GM13976 (cell line): ENCODE measurements at regions not wholly inside any gene's neighbourhood (a gene's known extent, or its start where the extent isn't known, plus 50 kb on each side); places are given as distances from the start of the nearest gene placed in this dataset.

Experiments used
- DNase-seq: peaks from one replicate; pipeline ENCODE4 v3.0.0; 2012; ENCODE audit warnings: low spot score
- in situ Hi-C: fragments of 300-500 bp; cut with MboI; formaldehyde crosslinking; loops from one replicate; pipeline ENCODE4 v1.12.0; 2022; ENCODE audit warnings: low sequenced_read_pairs, mixed read lengths, inconsistent platforms; ENCODE audit not compliant: unreplicated experiment
- TF ChIP-seq, protein P1 (sequence below): IDR thresholded peaks from 2 replicates; pipeline ENCODE4 v1.5.1; 2012; ENCODE audit warnings: borderline replicate concordance, mild to moderate bottlenecking; ENCODE audit not compliant: insufficient read depth; ENCODE audit errors: extremely low read depth, missing control alignments, control extremely low read depth

GRCh38 chr9:96135753-96136290 is 166.2 kb downstream of the HSD17B3 start:
- DNase-seq = no peak
- TF ChIP-seq, protein P1, sequence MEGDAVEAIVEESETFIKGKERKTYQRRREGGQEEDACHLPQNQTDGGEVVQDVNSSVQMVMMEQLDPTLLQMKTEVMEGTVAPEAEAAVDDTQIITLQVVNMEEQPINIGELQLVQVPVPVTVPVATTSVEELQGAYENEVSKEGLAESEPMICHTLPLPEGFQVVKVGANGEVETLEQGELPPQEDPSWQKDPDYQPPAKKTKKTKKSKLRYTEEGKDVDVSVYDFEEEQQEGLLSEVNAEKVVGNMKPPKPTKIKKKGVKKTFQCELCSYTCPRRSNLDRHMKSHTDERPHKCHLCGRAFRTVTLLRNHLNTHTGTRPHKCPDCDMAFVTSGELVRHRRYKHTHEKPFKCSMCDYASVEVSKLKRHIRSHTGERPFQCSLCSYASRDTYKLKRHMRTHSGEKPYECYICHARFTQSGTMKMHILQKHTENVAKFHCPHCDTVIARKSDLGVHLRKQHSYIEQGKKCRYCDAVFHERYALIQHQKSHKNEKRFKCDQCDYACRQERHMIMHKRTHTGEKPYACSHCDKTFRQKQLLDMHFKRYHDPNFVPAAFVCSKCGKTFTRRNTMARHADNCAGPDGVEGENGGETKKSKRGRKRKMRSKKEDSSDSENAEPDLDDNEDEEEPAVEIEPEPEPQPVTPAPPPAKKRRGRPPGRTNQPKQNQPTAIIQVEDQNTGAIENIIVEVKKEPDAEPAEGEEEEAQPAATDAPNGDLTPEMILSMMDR = no peak
- in situ Hi-C loops = no loop called here

DNA sequence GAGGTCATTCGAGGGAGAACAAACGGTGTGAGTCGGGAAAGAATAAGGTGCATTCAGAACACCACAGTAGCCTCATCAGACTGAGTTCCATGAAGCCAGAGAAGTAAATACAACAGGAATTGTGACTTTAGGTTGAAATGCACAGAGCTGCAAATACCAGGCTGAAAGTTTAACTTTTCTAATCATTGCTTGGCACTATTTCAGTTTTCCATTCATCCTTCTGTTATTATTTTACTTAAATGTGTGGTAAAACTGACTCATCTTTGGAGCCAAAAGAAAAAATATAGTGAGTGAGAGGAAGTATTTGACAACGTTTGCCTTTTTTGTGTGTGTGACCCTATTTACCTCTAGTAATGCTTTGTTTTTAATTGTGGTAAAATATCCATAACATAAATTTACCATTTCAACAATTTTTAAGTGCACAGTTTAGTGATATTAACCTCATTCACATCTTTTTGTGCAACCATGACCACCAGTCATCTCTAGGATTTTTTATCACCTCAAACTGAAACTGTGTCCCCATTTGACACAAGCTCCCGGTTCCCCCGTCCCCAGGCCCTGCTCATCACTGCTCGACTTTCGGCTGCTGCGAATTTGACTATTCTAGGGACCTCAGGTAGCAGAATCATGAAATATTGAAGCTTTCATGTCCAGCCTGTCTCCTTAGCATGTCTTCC is 166.8 kb downstream of the HSD17B3 start:
- no peak for DNase-seq
- in situ Hi-C loops = no loop called here

DNA sequence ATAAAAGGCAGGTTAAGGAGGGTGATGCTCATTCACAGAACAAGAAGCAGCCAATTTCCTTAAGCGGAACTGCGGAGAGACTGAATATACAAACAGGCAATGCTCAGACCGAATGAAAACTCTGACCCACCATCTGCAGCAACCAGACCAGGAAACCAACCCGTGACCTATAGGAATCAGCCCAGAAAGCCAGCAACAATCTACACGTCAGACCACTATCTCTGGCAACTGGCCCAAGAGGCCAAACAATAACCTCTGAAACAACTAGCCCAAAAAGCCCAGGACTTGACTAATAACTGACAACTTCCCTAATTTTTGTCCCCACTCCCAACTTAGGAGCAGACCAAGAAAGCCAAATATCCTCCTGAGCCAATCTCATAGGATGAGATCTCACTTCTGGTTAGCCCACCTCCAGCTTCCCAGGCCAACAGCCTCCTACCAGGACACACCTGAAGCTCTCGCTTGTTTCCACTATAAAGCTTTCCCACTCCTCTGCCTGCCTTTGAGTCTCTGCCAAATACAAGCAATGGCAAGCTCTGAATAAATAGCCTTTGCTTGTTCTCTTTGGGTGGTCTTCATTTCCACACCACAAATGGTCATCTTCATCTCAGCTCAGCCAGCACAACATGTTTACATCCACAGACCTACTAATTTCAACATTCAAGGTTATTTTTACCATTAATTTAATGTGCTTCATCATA is 168.5 kb downstream of the HSD17B3 start:
- DNase-seq = no peak
- TF ChIP-seq, protein P1 = no peak
- in situ Hi-C loops = no loop called here

More for the DNA sequence above, 166.8 kb downstream of the HSD17B3 start:
- TF ChIP-seq, protein P1 = no peak

GRCh38 chr9:96131825-96132224 is 170.2 kb downstream of the HSD17B3 start:
- TF ChIP-seq, protein P1 = no peak
- no peak for DNase-seq
- in situ Hi-C loops = no loop called here

GRCh38 chr9:96130970-96131369 is 171.0 kb downstream of the HSD17B3 start:
- TF ChIP-seq, protein P1 = no peak
- in situ Hi-C loops = no loop called here
- DNase-seq = no peak

- TF ChIP-seq, protein P1 = no peak
- no peak for DNase-seq
- in situ Hi-C loops = no loop called here
Measured at GRCh38 chr9:96129747-96130146, 172.2 kb downstream of the HSD17B3 start.

DNA sequence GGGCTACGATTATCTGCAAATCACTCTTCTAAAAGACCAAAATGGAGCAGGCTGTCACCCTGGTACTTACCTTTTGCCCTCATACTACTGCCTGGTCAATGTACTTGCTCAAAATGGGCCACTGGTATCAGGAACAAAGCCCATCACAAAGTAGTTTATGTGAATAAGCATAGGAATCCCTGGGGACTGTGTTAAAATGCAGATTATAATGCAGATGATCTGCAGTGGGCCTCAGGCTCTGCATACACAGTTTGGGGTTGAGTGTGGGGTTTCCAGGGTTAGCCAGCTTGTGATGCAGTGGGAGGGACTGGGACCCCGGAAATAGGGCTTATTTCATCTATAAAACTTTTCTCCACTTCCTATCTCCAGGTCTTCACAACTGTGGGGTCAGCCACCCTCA is 173.1 kb downstream of the HSD17B3 start:
- TF ChIP-seq, protein P1 = no peak
- no peak for DNase-seq
- in situ Hi-C loops = no loop called here
